ACC112 (cell line): ENCODE measurements at regions not wholly inside any gene's neighbourhood (a gene's known extent, or its start where the extent isn't known, plus 50 kb on each side); places are given as distances from the start of the nearest gene placed in this dataset.

Source experiments
- H2AFZ ChIP-seq: fragments of 200-600 bp; sonication (generic); one replicate; pipeline ENCODE4 v1.6.0; 2017; ENCODE audit warnings: antibody characterized with exemption, low read length; ENCODE audit not compliant: unreplicated experiment
- H3K27ac ChIP-seq: fragments of 200-600 bp; sonication (generic); 2 replicates; pipeline ENCODE4 v1.5.1; 2014; ENCODE audit warnings: low read depth, mild to moderate bottlenecking, antibody characterized with exemption, low read length, moderate library complexity
- H3K27me3 ChIP-seq: fragments of 200-600 bp; sonication (generic); 2 replicates; pipeline ENCODE4 v1.6.1; 2014; ENCODE audit warnings: mild to moderate bottlenecking, antibody characterized with exemption, low read length, moderate library complexity, mixed read lengths; ENCODE audit not compliant: insufficient read depth
- H3K36me3 ChIP-seq: fragments of 200-600 bp; sonication (generic); 2 replicates; pipeline ENCODE4 v1.6.1; 2016; ENCODE audit warnings: mild to moderate bottlenecking, antibody characterized with exemption, low read length, moderate library complexity, mixed read lengths; ENCODE audit not compliant: insufficient read depth
- H3K4me1 ChIP-seq: fragments of 200-600 bp; sonication (generic); one replicate; pipeline ENCODE4 v1.6.1; 2016; ENCODE audit warnings: low read length, mixed read lengths; ENCODE audit not compliant: insufficient read depth, unreplicated experiment, control insufficient read depth
- H3K4me3 ChIP-seq: fragments of 200-600 bp; sonication (generic); 2 replicates; pipeline ENCODE4 v1.5.1; 2014; ENCODE audit warnings: mild to moderate bottlenecking, low read depth, low read length
- H3K79me2 ChIP-seq: fragments of 200-600 bp; sonication (generic); one replicate; pipeline ENCODE4 v1.6.0; 2016; ENCODE audit warnings: low read length; ENCODE audit not compliant: control insufficient read depth, unreplicated experiment, insufficient read depth

GRCh38 chr5:28346696-28347095 lies 1308.3 kb upstream of the CDH9 start:
- H3K36me3 ChIP-seq: no peaks in the 10 kb centered on the region
- H3K27me3 ChIP-seq: no peaks in the 10 kb centered on the region
- no peak overlapping the region for H2AFZ ChIP-seq
- H3K79me2 ChIP-seq: no peaks in the 10 kb centered on the region
- no peak overlapping the region for H3K27ac ChIP-seq
- H3K4me3 ChIP-seq: no peak overlapping the region
- no peaks in the 10 kb centered on the region for H3K4me1 ChIP-seq

- Histone ChIP-seq H3K4me3 (no peak overlapping the region), H3K79me2 (no peaks in the 10 kb centered on the region), H3K27me3 (no peaks in the 10 kb centered on the region), H3K27ac (no peak overlapping the region), H3K36me3 (no peaks in the 10 kb centered on the region), H2AFZ (no peak overlapping the region), H3K4me1 (no peaks in the 10 kb centered on the region)
Measured at GRCh38 chr5:28344836-28345433, 1306.5 kb upstream of the CDH9 start.

GRCh38 chr5:28329176-28329575 lies 1290.8 kb upstream of the CDH9 start:
- Histone ChIP-seq H3K79me2 (no peaks in the 10 kb centered on the region), H3K27me3 (no peaks in the 10 kb centered on the region), H3K27ac (no peak overlapping the region), H3K4me1 (no peaks in the 10 kb centered on the region), H3K4me3 (no peak overlapping the region), H3K36me3 (no peaks in the 10 kb centered on the region), H2AFZ (no peak overlapping the region)

GRCh38 chr5:28328681-28329080 lies 1290.3 kb upstream of the CDH9 start:
- Histone ChIP-seq H3K36me3 (no peaks in the 10 kb centered on the region), H3K79me2 (no peaks in the 10 kb centered on the region), H3K4me1 (no peaks in the 10 kb centered on the region), H3K4me3 (no peak overlapping the region), H3K27ac (no peak overlapping the region), H2AFZ (no peak overlapping the region), H3K27me3 (no peaks in the 10 kb centered on the region)

GRCh38 chr5:28324174-28324573 lies 1285.8 kb upstream of the CDH9 start:
- no peaks in the 10 kb centered on the region for H3K27me3 ChIP-seq
- no peak overlapping the region for H3K4me3 ChIP-seq
- no peaks in the 10 kb centered on the region for H3K79me2 ChIP-seq
- no peaks in the 10 kb centered on the region for H3K36me3 ChIP-seq
- no peaks in the 10 kb centered on the region for H3K4me1 ChIP-seq
- no peak overlapping the region for H2AFZ ChIP-seq
- no peak overlapping the region for H3K27ac ChIP-seq

- Histone ChIP-seq H3K27ac (no peak overlapping the region), H3K4me3 (no peak overlapping the region), H3K4me1 (no peaks in the 10 kb centered on the region), H3K27me3 (no peaks in the 10 kb centered on the region), H3K79me2 (no peaks in the 10 kb centered on the region), H3K36me3 (no peaks in the 10 kb centered on the region), H2AFZ (no peak overlapping the region)
Measured at GRCh38 chr5:28313953-28314352, 1275.6 kb upstream of the CDH9 start.

- Histone ChIP-seq H3K36me3 (no peaks in the 10 kb centered on the region), H3K27ac (no peak overlapping the region), H3K79me2 (no peaks in the 10 kb centered on the region), H3K4me3 (no peak overlapping the region), H2AFZ (no peak overlapping the region), H3K27me3 (no peaks in the 10 kb centered on the region), H3K4me1 (no peaks in the 10 kb centered on the region)
Measured at GRCh38 chr5:28313321-28313951, 1275.0 kb upstream of the CDH9 start.

GRCh38 chr5:28310696-28311095 lies 1272.3 kb upstream of the CDH9 start:
- Histone ChIP-seq H3K79me2 (no peaks in the 10 kb centered on the region), H3K4me3 (no peak overlapping the region), H3K27me3 (no peaks in the 10 kb centered on the region), H3K4me1 (no peaks in the 10 kb centered on the region), H3K36me3 (no peaks in the 10 kb centered on the region), H3K27ac (no peak overlapping the region), H2AFZ (no peak overlapping the region)

GRCh38 chr5:28305891-28306290 lies 1267.5 kb upstream of the CDH9 start:
- Histone ChIP-seq H3K79me2 (no peaks in the 10 kb centered on the region), H3K4me1 (no peaks in the 10 kb centered on the region), H2AFZ (no peak overlapping the region), H3K27me3 (no peaks in the 10 kb centered on the region), H3K27ac (no peak overlapping the region), H3K4me3 (no peak overlapping the region), H3K36me3 (no peaks in the 10 kb centered on the region)

- Histone ChIP-seq H2AFZ (no peak overlapping the region), H3K27ac (no peak overlapping the region), H3K79me2 (no peaks in the 10 kb centered on the region), H3K4me1 (no peaks in the 10 kb centered on the region), H3K27me3 (no peaks in the 10 kb centered on the region), H3K36me3 (no peaks in the 10 kb centered on the region), H3K4me3 (no peak overlapping the region)
Measured at GRCh38 chr5:28301712-28302111, 1263.3 kb upstream of the CDH9 start.

GRCh38 chr5:28296254-28297013 lies 1258.0 kb upstream of the CDH9 start:
- H3K27ac ChIP-seq: no peak overlapping the region

More at GRCh38 chr5:28296254-28297013, 1258.0 kb upstream of the CDH9 start:
- Histone ChIP-seq H3K4me1 (no peaks in the 10 kb centered on the region), H3K36me3 (no peaks in the 10 kb centered on the region), H2AFZ (no peak overlapping the region), H3K27me3 (no peaks in the 10 kb centered on the region), H3K4me3 (no peak overlapping the region), H3K79me2 (no peaks in the 10 kb centered on the region)
